HCT116 (cell line): ENCODE measurements at regions not wholly inside any gene's neighbourhood (a gene's known extent, or its start where the extent isn't known, plus 50 kb on each side); places are given as distances from the start of the nearest gene placed in this dataset.
A peak's percentile ranks its signal among the peaks of the same experiment; 100 is the strongest.

ENCODE experiments used
- ATAC-seq: fragments of 200-7000 bp; cut with Tn5 transposase; 2 replicates; pipeline ENCODE4 v1.9.1; 2020; ENCODE audit warnings: mild to moderate bottlenecking, moderate library complexity
- BruUV-seq: library from RNA; stranded (reverse); fragments of 400-500 nt; replicated peaks from 2 replicates; lab custom pipeline; 2021; lab: Mats Ljungman, UMichigan
- CTCF ChIA-PET: fragments of 300-600 bp; sonication (Branson Sonifier 250); formaldehyde crosslinking; loops from one replicate; lab custom pipeline; 2021; ENCODE audit warnings: antibody characterized with exemption; lab: Charles Lee
- POLR2A ChIA-PET: fragments of 300-600, 350-600 bp; sonication (Branson Sonifier 250); formaldehyde crosslinking; loops from one replicate; lab custom pipeline; 2021; ENCODE audit warnings: antibody characterized with exemption; lab: Charles Lee
- RAD21 ChIA-PET, 2 experiments: fragments of 300-600 bp; sonication (Branson Sonifier 250); formaldehyde crosslinking; loops; one replicate each; lab custom pipeline; 2023; ENCODE audit warnings: low total read pairs in 2 of 2; ENCODE audit not compliant: uncharacterized antibody in 2 of 2, unreplicated experiment in 2 of 2, low non-redundant PET in 1 of 2; lab: Charles Lee
- DNase-seq: peaks from one replicate; pipeline ENCODE4 v3.0.0-alpha.2; 2010; ENCODE audit warnings: low read depth, low spot score
- H2AFZ ChIP-seq: fragments of 200-600 bp; shearing (Covaris generic), sonication (generic); 2 replicates; pipeline ENCODE4 v1.6.1; 2017; ENCODE audit warnings: low read depth, mixed run types, mixed read lengths, antibody characterized with exemption, low read length; ENCODE audit not compliant: poor library complexity, severe bottlenecking
- H3K27ac ChIP-seq: 2 replicates; pipeline ENCODE4 v1.5.1; 2012; ENCODE audit warnings: low read depth, low read length
- H3K27me3 ChIP-seq: fragments of 200-600 bp; sonication (generic); 2 replicates; pipeline ENCODE4 v1.6.1; 2016; ENCODE audit warnings: mixed run types, low read length, mixed read lengths; ENCODE audit not compliant: insufficient read depth
- H3K36me3 ChIP-seq, 2 experiments: fragments of 200-500 bp in 1 of 2; fragments of 200-600 bp in 1 of 2; sonication (Bioruptor generic) in 1 of 2; sonication (generic) in 1 of 2; 2 replicates each; pipeline versions ENCODE4 v1.5.1 to v1.6.1; 2014 to 2016; ENCODE audit warnings: low read length in 2 of 2, inconsistent platforms in 1 of 2, mixed read lengths in 1 of 2, mixed run types in 1 of 2; ENCODE audit not compliant: insufficient read depth in 2 of 2, control insufficient read depth in 1 of 2
- H3K4me1 ChIP-seq, 2 experiments: fragments of 200-600 bp in 1 of 2; sonication (generic) in 1 of 2; 2 replicates each; pipeline versions ENCODE4 v1.5.1 to v1.6.1; 2012 to 2017; ENCODE audit warnings: low read length in 2 of 2, inconsistent platforms in 1 of 2, mild to moderate bottlenecking in 1 of 2, mixed read lengths in 1 of 2, mixed run types in 1 of 2, moderate library complexity in 1 of 2; ENCODE audit not compliant: insufficient read depth in 2 of 2, control insufficient read depth in 1 of 2
- H3K4me2 ChIP-seq: fragments of 200-600 bp; sonication (generic); 2 replicates; pipeline ENCODE4 v1.6.1; 2017; ENCODE audit warnings: mixed run types, low read length, mixed read lengths
- H3K4me3 ChIP-seq, 2 experiments: fragments of 200-600 bp in 1 of 2; sonication (generic) in 1 of 2; replicated peaks in 1 of 2; 2 replicates each; pipeline ENCODE4 v1.5.1; 2011 to 2016; ENCODE audit warnings: low read length in 2 of 2, control low read depth in 1 of 2, low read depth in 1 of 2, mild to moderate bottlenecking in 1 of 2, mixed read lengths in 1 of 2, mixed run types in 1 of 2
- H3K79me2 ChIP-seq: fragments of 200-600 bp; sonication (generic); 2 replicates; pipeline ENCODE4 v1.6.1; 2017; ENCODE audit warnings: mild to moderate bottlenecking, mixed run types, low read length, moderate library complexity, mixed read lengths; ENCODE audit not compliant: insufficient read depth
- H3K9ac ChIP-seq: fragments of 200-600 bp; sonication (generic); 2 replicates; pipeline ENCODE4 v1.6.1; 2016; ENCODE audit warnings: low read length, mixed read lengths
- H3K9me2 ChIP-seq: fragments of 200-600 bp; sonication (generic), shearing (Covaris generic); 2 replicates; pipeline ENCODE4 v1.6.1; 2017; ENCODE audit warnings: mixed run types, mild to moderate bottlenecking, moderate library complexity; ENCODE audit not compliant: insufficient read depth
- H3K9me3 ChIP-seq, 2 experiments: fragments of 200-500 bp in 1 of 2; fragments of 200-600 bp in 1 of 2; sonication (Bioruptor generic) in 1 of 2; sonication (generic) in 1 of 2; 2 replicates each; pipeline ENCODE4 v1.6.1; 2014 to 2017; ENCODE audit warnings: low read length in 2 of 2, mixed read lengths in 2 of 2, inconsistent platforms in 1 of 2, low read depth in 1 of 2, mild to moderate bottlenecking in 1 of 2, mixed run types in 1 of 2, moderate library complexity in 1 of 2; ENCODE audit not compliant: control insufficient read depth in 1 of 2, insufficient read depth in 1 of 2
- H4K20me1 ChIP-seq: fragments of 200-600 bp; sonication (generic), shearing (Covaris generic); 2 replicates; pipeline ENCODE4 v1.6.1; 2017; ENCODE audit warnings: mixed run types, mild to moderate bottlenecking, moderate library complexity; ENCODE audit not compliant: insufficient read depth
- CBX3 ChIP-seq: IDR thresholded peaks from 2 replicates; pipeline ENCODE4 v1.6.1; 2012; ENCODE audit warnings: low read depth
- EGR1 ChIP-seq: IDR thresholded peaks from 2 replicates; pipeline ENCODE4 v1.6.1; 2012; ENCODE audit warnings: low read depth
- EZH2 ChIP-seq: fragments of 200-600 bp; sonication (generic); IDR thresholded peaks from 2 replicates; pipeline ENCODE4 v1.6.1; 2017; ENCODE audit warnings: antibody characterized with exemption, mixed run types
- EZH2phosphoT487 ChIP-seq: fragments of 200-600 bp; IDR thresholded peaks from 2 replicates; pipeline ENCODE4 v1.6.1; 2018; ENCODE audit warnings: antibody characterized with exemption, borderline replicate concordance
- FOSL1 ChIP-seq: IDR thresholded peaks from 2 replicates; pipeline ENCODE4 v1.6.1; 2012; ENCODE audit warnings: low read depth
- JUND ChIP-seq: IDR thresholded peaks from 2 replicates; pipeline ENCODE4 v1.6.1; 2012
- RAD21 ChIP-seq: IDR thresholded peaks from 2 replicates; pipeline ENCODE4 v1.6.1; 2012; ENCODE audit warnings: low read depth, mild to moderate bottlenecking
- SP1 ChIP-seq: IDR thresholded peaks from 2 replicates; pipeline ENCODE4 v1.6.1; 2012; ENCODE audit warnings: low read depth
- SRF ChIP-seq: IDR thresholded peaks from 2 replicates; pipeline ENCODE4 v1.6.1; 2012; ENCODE audit warnings: low read depth
- ZNF274 ChIP-seq: fragments of 200-500 bp; sonication (Bioruptor generic); IDR thresholded peaks from 2 replicates; pipeline ENCODE4 v1.6.1; 2014; ENCODE audit warnings: mild to moderate bottlenecking, low read depth, low read length, inconsistent platforms
- intact Hi-C: fragments of 100-400 bp; cut with micrococcal nuclease; formaldehyde crosslinking; loops from 2 replicates; pipeline ENCODE4 v1.10.0; 2022
- TF ChIP-seq, protein P1 (sequence below): IDR thresholded peaks from 2 replicates; pipeline ENCODE4 v1.6.1; 2011; ENCODE audit warnings: mild to moderate bottlenecking, low read length, moderate library complexity; ENCODE audit not compliant: insufficient replicate concordance; ENCODE audit errors: extremely low read depth

- CTCF ChIA-PET = no interaction called here
- H3K9me2 ChIP-seq = no peaks in the 10 kb centered on the region
- POLR2A ChIA-PET = no interaction called here
- ATAC-seq (peak; percentile 24; the same call in 1 of the 2 replicates), DNase-seq (peak; percentile 36)
- peaks cover 26 to 61% of the 10 kb centered on the region in 2 experiments for H3K4me1 ChIP-seq
- peak overlapping the region; percentile 83; the same call in 1 of the 2 replicates for H3K27ac ChIP-seq
- TF ChIP-seq ZNF274 (no peak), EZH2 (no peak), CBX3 (no peak), SRF (no peak), JUND (peak; percentile 52), EZH2phosphoT487 (no peak), EGR1 (0 out of 2 replicates have a peak, but pooled peaks have one; percentile 15), FOSL1 (peak; percentile 31; the same call in 1 of the 2 replicates), RAD21 (no peak; the same call in 1 of the 2 replicates), SP1 (peak; percentile 58)
- TF ChIP-seq, protein P1, sequence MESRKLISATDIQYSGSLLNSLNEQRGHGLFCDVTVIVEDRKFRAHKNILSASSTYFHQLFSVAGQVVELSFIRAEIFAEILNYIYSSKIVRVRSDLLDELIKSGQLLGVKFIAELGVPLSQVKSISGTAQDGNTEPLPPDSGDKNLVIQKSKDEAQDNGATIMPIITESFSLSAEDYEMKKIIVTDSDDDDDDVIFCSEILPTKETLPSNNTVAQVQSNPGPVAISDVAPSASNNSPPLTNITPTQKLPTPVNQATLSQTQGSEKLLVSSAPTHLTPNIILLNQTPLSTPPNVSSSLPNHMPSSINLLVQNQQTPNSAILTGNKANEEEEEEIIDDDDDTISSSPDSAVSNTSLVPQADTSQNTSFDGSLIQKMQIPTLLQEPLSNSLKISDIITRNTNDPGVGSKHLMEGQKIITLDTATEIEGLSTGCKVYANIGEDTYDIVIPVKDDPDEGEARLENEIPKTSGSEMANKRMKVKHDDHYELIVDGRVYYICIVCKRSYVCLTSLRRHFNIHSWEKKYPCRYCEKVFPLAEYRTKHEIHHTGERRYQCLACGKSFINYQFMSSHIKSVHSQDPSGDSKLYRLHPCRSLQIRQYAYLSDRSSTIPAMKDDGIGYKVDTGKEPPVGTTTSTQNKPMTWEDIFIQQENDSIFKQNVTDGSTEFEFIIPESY = no peak
- no peaks in the 10 kb centered on the region for H3K79me2 ChIP-seq
- no peak overlapping the region for H2AFZ ChIP-seq
- no peaks in the 10 kb centered on the region for H3K36me3 ChIP-seq
- H3K27me3 ChIP-seq = no peaks in the 10 kb centered on the region
- no peaks in the 10 kb centered on the region for H3K9me3 ChIP-seq
- no peaks in the 10 kb centered on the region for H4K20me1 ChIP-seq
- intact Hi-C loops = no loop called here
- RAD21 ChIA-PET = no interaction called here
- peak overlapping the region; percentile 15; the same call in 1 of the 2 replicates for H3K9ac ChIP-seq
- H3K4me3 ChIP-seq = no peak overlapping the region
- no TSS peak for BruUV-seq
- peak overlapping the region; percentile 40 for H3K4me2 ChIP-seq
Measured at GRCh38 chrX:45449982-45450381, 249.3 kb upstream of the DIPK2B start.
